WTC11 (cell line): ENCODE measurements at regions not wholly inside any gene's neighbourhood (a gene's known extent, or its start where the extent isn't known, plus 50 kb on each side); places are given as distances from the start of the nearest gene placed in this dataset.
A peak's percentile ranks its signal among the peaks of the same experiment; 100 is the strongest.

Source experiments
- ATAC-seq: fragments of 200-7000 bp; cut with Tn5 transposase; 2 replicates; pipeline ENCODE4 v1.10.0; 2021; ENCODE audit warnings: mild to moderate bottlenecking, moderate library complexity
- CTCF ChIA-PET: fragments of 300-600 bp; sonication (Branson Sonifier 250); formaldehyde crosslinking; loops from one replicate; lab custom pipeline; 2021; ENCODE audit warnings: antibody characterized with exemption; lab: Charles Lee
- POLR2A ChIA-PET: fragments of 350-600 bp; sonication (Branson Sonifier 250); formaldehyde crosslinking; loops from one replicate; lab custom pipeline; 2021; ENCODE audit warnings: antibody characterized with exemption; lab: Charles Lee
- DNase-seq: peaks from one replicate; pipeline ENCODE4 v3.0.0; 2021; ENCODE audit warnings: low spot score
- H3K27ac Mint-ChIP-seq: 2 replicates; pipeline ENCODE4 v1.8.0; 2021; ENCODE audit warnings: mixed read lengths
- H3K27me3 Mint-ChIP-seq: 2 replicates; pipeline ENCODE4 v1.8.0; 2021; ENCODE audit warnings: low read depth, mild to moderate bottlenecking, moderate library complexity, mixed read lengths
- H3K36me3 Mint-ChIP-seq: 2 replicates; pipeline ENCODE4 v1.8.0; 2021; ENCODE audit warnings: mixed read lengths
- H3K4me1 Mint-ChIP-seq: 2 replicates; pipeline ENCODE4 v1.8.0; 2022; ENCODE audit warnings: mixed read lengths
- H3K4me3 Mint-ChIP-seq: 2 replicates; pipeline ENCODE4 v1.8.0; 2021; ENCODE audit warnings: mild to moderate bottlenecking, moderate library complexity, mixed read lengths
- H3K9me3 Mint-ChIP-seq: 2 replicates; pipeline ENCODE4 v1.8.0; 2021; ENCODE audit warnings: mixed read lengths
- CREM ChIP-seq: sonication (generic); formaldehyde crosslinking; IDR thresholded peaks from 2 replicates; pipeline ENCODE4 v1.8.1; 2022; ENCODE audit warnings: mild to moderate bottlenecking, missing genetic modification reagents, moderate library complexity
- EMX1 ChIP-seq: fragments of 250-450 bp; sonication (Bioruptor Pico); IDR thresholded peaks from 2 replicates; pipeline ENCODE4 v1.8.0; 2021; ENCODE audit warnings: mild to moderate bottlenecking
- FOXJ3 ChIP-seq: sonication (generic); formaldehyde crosslinking; IDR thresholded peaks from 2 replicates; pipeline ENCODE4 v1.9.0; 2021; ENCODE audit warnings: missing genetic modification reagents, mild to moderate bottlenecking, borderline replicate concordance
- FOXP1 ChIP-seq: sonication (generic); formaldehyde crosslinking; IDR thresholded peaks from 2 replicates; pipeline ENCODE4 v1.8.0; 2022; ENCODE audit warnings: missing genetic modification reagents, mild to moderate bottlenecking, moderate library complexity, borderline replicate concordance
- KAT7 ChIP-seq: sonication (generic); formaldehyde crosslinking; IDR thresholded peaks from 2 replicates; pipeline ENCODE4 v1.8.1; 2023; ENCODE audit warnings: missing genetic modification reagents, mild to moderate bottlenecking, borderline replicate concordance
- NFE2L1 ChIP-seq: sonication (generic); formaldehyde crosslinking; IDR thresholded peaks from 2 replicates; pipeline ENCODE4 v1.8.1; 2023; ENCODE audit warnings: missing genetic modification reagents
- NR1H2 ChIP-seq: sonication (generic); formaldehyde crosslinking; IDR thresholded peaks from 2 replicates; pipeline ENCODE4 v1.9.0; 2021; ENCODE audit warnings: mild to moderate bottlenecking, moderate library complexity, missing genetic modification reagents
- NR3C1 ChIP-seq: sonication (generic); formaldehyde crosslinking; conservative IDR thresholded peaks from 2 replicates; pipeline ENCODE4 v1.8.1; 2023; ENCODE audit warnings: low read depth, mild to moderate bottlenecking, missing genetic modification reagents
- PRRX2 ChIP-seq: fragments of 250-450 bp; sonication (Bioruptor Pico); IDR thresholded peaks from 2 replicates; pipeline ENCODE4 v1.8.0; 2021; ENCODE audit warnings: mild to moderate bottlenecking
- SMAD4 ChIP-seq: sonication (generic); formaldehyde crosslinking; IDR thresholded peaks from 2 replicates; pipeline ENCODE4 v1.8.0; 2022; ENCODE audit warnings: mild to moderate bottlenecking, missing genetic modification reagents
- SOX15 ChIP-seq: fragments of 250-450 bp; sonication (Bioruptor Pico); IDR thresholded peaks from 2 replicates; pipeline ENCODE4 v1.9.0; 2021; ENCODE audit warnings: mild to moderate bottlenecking
- SP1 ChIP-seq: sonication (generic); formaldehyde crosslinking; conservative IDR thresholded peaks from 2 replicates; pipeline ENCODE4 v1.8.1; 2022; ENCODE audit warnings: missing genetic modification reagents
- ZNF138 ChIP-seq: sonication (generic); formaldehyde crosslinking; conservative IDR thresholded peaks from 2 replicates; pipeline ENCODE4 v1.8.1; 2022; ENCODE audit warnings: mild to moderate bottlenecking, moderate library complexity, missing genetic modification reagents
- ZNF416 ChIP-seq: fragments of 250-450 bp; sonication (Bioruptor Pico); IDR thresholded peaks from 2 replicates; pipeline ENCODE4 v1.9.0; 2021; ENCODE audit warnings: mild to moderate bottlenecking, inconsistent platforms
- ZNF423 ChIP-seq: fragments of 250-450 bp; sonication (Bioruptor Pico); IDR thresholded peaks from 2 replicates; pipeline ENCODE4 v2.1.2; 2022; ENCODE audit warnings: mild to moderate bottlenecking, moderate library complexity
- ZNF671 ChIP-seq: fragments of 250-450 bp; sonication (Bioruptor Pico); IDR thresholded peaks from 2 replicates; pipeline ENCODE4 v1.8.0; 2021; ENCODE audit warnings: mild to moderate bottlenecking
- TF ChIP-seq, protein P1 (sequence below): sonication (generic); formaldehyde crosslinking; IDR thresholded peaks from 2 replicates; pipeline ENCODE4 v1.8.0; 2022; ENCODE audit warnings: mild to moderate bottlenecking, missing genetic modification reagents
- TF ChIP-seq, protein P2 (sequence below): sonication (generic); formaldehyde crosslinking; IDR thresholded peaks from 2 replicates; pipeline ENCODE4 v1.8.1; 2022; ENCODE audit warnings: low read depth, mild to moderate bottlenecking, moderate library complexity, missing genetic modification reagents, borderline replicate concordance
- TF ChIP-seq, protein P3 (sequence below): fragments of 250-450 bp; sonication (Bioruptor Pico); IDR thresholded peaks from 2 replicates; pipeline ENCODE4 v1.9.0; 2021; ENCODE audit warnings: mild to moderate bottlenecking
- TF ChIP-seq, protein P4 (sequence below): sonication (generic); formaldehyde crosslinking; IDR thresholded peaks from 2 replicates; pipeline ENCODE4 v1.8.1; 2022; ENCODE audit warnings: low read depth, missing genetic modification reagents, borderline replicate concordance
- TF ChIP-seq, protein P5 (sequence below): sonication (generic); formaldehyde crosslinking; conservative IDR thresholded peaks from 2 replicates; pipeline ENCODE4 v1.8.1; 2023; ENCODE audit warnings: mild to moderate bottlenecking, low read depth, missing genetic modification reagents, moderate library complexity
- TF ChIP-seq, protein P6 (sequence below): fragments of 250-450 bp; sonication (Bioruptor Pico); conservative IDR thresholded peaks from 2 replicates; pipeline ENCODE4 v1.9.0; 2021; ENCODE audit warnings: mild to moderate bottlenecking
- TF ChIP-seq, protein P7 (sequence below): sonication (generic); formaldehyde crosslinking; conservative IDR thresholded peaks from 2 replicates; pipeline ENCODE4 v1.8.1; 2022; ENCODE audit warnings: mild to moderate bottlenecking, missing genetic modification reagents
- TF ChIP-seq, protein P8 (sequence below): fragments of 250-450 bp; sonication (Bioruptor Pico); IDR thresholded peaks from 2 replicates; pipeline ENCODE4 v1.9.0; 2021; ENCODE audit warnings: mild to moderate bottlenecking

DNA sequence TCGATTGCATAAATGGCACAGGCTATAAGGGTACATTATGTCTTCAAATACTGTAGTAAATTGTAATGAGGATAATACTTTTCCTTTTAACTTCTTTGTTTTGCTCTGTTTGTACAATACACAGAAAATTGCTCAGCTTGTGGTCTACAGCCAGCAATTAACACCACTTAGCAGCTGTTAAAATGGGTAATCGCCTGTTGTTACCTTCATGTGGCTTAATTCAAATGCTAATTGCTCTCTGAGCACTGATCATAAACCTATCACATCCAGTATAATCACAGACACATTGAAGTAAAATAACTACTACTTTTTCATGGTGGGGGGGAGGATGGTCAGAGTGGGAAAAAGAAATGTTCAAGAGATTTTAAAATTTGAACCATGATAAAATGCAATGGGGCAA is 1164.1 kb upstream of the CNTN5 start:
- H3K4me3 Mint-ChIP-seq = peak overlapping the region; percentile 35
- CTCF ChIA-PET = no interaction called here
- H3K9me3 Mint-ChIP-seq = peaks cover 3% of the 10 kb centered on the region
- DNase-seq (no peak), ATAC-seq (peak; percentile 58)
- POLR2A ChIA-PET = no interaction called here
- H3K27ac Mint-ChIP-seq = no peak overlapping the region
- H3K4me1 Mint-ChIP-seq = peaks cover 43% of the 10 kb centered on the region
- peaks cover 3% of the 10 kb centered on the region for H3K36me3 Mint-ChIP-seq
- peaks cover 91% of the 10 kb centered on the region for H3K27me3 Mint-ChIP-seq
- 0 out of 2 replicates have a peak, but pooled peaks have one; percentile 57 for TF ChIP-seq ZNF671 (CRISPR knock-in tag)
- TF ChIP-seq EMX1 (CRISPR knock-in tag) = no peak
- TF ChIP-seq SMAD4 = no peak
- TF ChIP-seq ZNF423 (CRISPR knock-in tag) = no peak
- TF ChIP-seq, protein P1, sequence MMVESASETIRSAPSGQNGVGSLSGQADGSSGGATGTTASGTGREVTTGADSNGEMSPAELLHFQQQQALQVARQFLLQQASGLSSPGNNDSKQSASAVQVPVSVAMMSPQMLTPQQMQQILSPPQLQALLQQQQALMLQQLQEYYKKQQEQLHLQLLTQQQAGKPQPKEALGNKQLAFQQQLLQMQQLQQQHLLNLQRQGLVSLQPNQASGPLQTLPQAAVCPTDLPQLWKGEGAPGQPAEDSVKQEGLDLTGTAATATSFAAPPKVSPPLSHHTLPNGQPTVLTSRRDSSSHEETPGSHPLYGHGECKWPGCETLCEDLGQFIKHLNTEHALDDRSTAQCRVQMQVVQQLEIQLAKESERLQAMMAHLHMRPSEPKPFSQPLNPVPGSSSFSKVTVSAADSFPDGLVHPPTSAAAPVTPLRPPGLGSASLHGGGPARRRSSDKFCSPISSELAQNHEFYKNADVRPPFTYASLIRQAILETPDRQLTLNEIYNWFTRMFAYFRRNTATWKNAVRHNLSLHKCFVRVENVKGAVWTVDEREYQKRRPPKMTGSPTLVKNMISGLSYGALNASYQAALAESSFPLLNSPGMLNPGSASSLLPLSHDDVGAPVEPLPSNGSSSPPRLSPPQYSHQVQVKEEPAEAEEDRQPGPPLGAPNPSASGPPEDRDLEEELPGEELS (CRISPR knock-in tag) = peak; percentile 35; the same call in 1 of the 2 replicates
- no peak for TF ChIP-seq CREM (CRISPR knock-in tag)
- TF ChIP-seq SOX15 = no peak
- no peak for TF ChIP-seq PRRX2 (CRISPR knock-in tag)
- TF ChIP-seq NR1H2 (CRISPR knock-in tag) = no peak
- 0 out of 2 replicates have a peak, but pooled peaks have one; percentile 55 for TF ChIP-seq ZNF416
- TF ChIP-seq FOXJ3 = 0 out of 2 replicates have a peak, but pooled peaks have one; percentile 71
- TF ChIP-seq, protein P2, sequence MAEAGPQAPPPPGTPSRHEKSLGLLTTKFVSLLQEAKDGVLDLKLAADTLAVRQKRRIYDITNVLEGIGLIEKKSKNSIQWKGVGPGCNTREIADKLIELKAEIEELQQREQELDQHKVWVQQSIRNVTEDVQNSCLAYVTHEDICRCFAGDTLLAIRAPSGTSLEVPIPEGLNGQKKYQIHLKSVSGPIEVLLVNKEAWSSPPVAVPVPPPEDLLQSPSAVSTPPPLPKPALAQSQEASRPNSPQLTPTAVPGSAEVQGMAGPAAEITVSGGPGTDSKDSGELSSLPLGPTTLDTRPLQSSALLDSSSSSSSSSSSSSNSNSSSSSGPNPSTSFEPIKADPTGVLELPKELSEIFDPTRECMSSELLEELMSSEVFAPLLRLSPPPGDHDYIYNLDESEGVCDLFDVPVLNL (CRISPR knock-in tag) = no peak
- TF ChIP-seq KAT7 (CRISPR knock-in tag) = no peak
- TF ChIP-seq, protein P3, sequence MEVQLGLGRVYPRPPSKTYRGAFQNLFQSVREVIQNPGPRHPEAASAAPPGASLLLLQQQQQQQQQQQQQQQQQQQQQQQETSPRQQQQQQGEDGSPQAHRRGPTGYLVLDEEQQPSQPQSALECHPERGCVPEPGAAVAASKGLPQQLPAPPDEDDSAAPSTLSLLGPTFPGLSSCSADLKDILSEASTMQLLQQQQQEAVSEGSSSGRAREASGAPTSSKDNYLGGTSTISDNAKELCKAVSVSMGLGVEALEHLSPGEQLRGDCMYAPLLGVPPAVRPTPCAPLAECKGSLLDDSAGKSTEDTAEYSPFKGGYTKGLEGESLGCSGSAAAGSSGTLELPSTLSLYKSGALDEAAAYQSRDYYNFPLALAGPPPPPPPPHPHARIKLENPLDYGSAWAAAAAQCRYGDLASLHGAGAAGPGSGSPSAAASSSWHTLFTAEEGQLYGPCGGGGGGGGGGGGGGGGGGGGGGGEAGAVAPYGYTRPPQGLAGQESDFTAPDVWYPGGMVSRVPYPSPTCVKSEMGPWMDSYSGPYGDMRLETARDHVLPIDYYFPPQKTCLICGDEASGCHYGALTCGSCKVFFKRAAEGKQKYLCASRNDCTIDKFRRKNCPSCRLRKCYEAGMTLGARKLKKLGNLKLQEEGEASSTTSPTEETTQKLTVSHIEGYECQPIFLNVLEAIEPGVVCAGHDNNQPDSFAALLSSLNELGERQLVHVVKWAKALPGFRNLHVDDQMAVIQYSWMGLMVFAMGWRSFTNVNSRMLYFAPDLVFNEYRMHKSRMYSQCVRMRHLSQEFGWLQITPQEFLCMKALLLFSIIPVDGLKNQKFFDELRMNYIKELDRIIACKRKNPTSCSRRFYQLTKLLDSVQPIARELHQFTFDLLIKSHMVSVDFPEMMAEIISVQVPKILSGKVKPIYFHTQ (CRISPR knock-in tag) = peak; percentile 54; the same call in 1 of the 2 replicates
- TF ChIP-seq SP1 (CRISPR knock-in tag) = no peak
- no peak for TF ChIP-seq ZNF138 (CRISPR knock-in tag)
- TF ChIP-seq, protein P4, sequence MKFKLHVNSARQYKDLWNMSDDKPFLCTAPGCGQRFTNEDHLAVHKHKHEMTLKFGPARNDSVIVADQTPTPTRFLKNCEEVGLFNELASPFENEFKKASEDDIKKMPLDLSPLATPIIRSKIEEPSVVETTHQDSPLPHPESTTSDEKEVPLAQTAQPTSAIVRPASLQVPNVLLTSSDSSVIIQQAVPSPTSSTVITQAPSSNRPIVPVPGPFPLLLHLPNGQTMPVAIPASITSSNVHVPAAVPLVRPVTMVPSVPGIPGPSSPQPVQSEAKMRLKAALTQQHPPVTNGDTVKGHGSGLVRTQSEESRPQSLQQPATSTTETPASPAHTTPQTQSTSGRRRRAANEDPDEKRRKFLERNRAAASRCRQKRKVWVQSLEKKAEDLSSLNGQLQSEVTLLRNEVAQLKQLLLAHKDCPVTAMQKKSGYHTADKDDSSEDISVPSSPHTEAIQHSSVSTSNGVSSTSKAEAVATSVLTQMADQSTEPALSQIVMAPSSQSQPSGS (CRISPR knock-in tag) = no peak
- TF ChIP-seq, protein P5, sequence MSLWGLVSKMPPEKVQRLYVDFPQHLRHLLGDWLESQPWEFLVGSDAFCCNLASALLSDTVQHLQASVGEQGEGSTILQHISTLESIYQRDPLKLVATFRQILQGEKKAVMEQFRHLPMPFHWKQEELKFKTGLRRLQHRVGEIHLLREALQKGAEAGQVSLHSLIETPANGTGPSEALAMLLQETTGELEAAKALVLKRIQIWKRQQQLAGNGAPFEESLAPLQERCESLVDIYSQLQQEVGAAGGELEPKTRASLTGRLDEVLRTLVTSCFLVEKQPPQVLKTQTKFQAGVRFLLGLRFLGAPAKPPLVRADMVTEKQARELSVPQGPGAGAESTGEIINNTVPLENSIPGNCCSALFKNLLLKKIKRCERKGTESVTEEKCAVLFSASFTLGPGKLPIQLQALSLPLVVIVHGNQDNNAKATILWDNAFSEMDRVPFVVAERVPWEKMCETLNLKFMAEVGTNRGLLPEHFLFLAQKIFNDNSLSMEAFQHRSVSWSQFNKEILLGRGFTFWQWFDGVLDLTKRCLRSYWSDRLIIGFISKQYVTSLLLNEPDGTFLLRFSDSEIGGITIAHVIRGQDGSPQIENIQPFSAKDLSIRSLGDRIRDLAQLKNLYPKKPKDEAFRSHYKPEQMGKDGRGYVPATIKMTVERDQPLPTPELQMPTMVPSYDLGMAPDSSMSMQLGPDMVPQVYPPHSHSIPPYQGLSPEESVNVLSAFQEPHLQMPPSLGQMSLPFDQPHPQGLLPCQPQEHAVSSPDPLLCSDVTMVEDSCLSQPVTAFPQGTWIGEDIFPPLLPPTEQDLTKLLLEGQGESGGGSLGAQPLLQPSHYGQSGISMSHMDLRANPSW (CRISPR knock-in tag) = no peak
- no peak for TF ChIP-seq NFE2L1
- TF ChIP-seq NR3C1 = no peak
- TF ChIP-seq, protein P6, sequence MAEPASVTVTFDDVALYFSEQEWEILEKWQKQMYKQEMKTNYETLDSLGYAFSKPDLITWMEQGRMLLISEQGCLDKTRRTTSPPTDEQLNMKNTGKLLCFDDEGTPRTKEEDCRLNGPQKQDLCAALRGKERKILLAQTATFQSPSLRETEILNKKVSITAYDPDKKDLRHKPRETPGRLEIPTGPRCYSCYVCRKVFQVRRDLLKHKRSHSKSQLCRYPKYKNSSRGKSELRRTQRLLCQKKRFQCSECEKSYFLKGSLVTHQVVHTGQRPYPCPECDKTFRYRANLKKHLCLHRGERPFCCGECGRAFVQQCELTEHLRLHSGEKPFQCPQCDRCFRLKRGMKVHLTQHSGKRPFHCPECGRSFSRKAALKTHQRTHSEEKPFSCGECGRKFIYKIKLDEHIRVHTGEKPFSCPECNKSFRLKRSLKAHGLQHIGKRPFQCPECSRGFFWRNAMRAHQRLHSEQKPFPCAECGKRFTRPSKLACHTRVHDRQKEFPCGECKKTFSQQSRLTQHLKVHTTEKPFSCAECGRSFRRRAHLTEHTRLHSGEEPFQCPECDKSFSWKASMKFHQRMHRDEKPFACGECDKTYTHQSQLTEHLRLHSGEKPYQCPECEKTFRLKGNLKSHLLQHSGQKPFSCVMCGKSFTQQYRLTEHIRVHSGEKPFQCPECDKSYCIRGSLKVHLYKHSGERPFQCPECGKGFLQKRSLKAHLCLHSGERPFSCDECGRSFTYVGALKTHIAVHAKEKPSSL = peak; percentile 83
- TF ChIP-seq, protein P7, sequence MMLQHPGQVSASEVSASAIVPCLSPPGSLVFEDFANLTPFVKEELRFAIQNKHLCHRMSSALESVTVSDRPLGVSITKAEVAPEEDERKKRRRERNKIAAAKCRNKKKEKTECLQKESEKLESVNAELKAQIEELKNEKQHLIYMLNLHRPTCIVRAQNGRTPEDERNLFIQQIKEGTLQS (CRISPR knock-in tag) = no peak
- TF ChIP-seq FOXP1 (CRISPR knock-in tag) = no peak
- TF ChIP-seq, protein P8, sequence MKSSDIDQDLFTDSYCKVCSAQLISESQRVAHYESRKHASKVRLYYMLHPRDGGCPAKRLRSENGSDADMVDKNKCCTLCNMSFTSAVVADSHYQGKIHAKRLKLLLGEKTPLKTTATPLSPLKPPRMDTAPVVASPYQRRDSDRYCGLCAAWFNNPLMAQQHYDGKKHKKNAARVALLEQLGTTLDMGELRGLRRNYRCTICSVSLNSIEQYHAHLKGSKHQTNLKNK (CRISPR knock-in tag) = peak; percentile 100
